Lower lobe of right lung (tissue), 2 donors: ENCODE measurements at regions not wholly inside any gene's neighbourhood (a gene's known extent, or its start where the extent isn't known, plus 50 kb on each side); places are given as distances from the start of the nearest gene placed in this dataset.

Experiments used
- ATAC-seq, 2 donors: fragments of 200-7000 bp; cut with Tn5 transposase; one replicate each; pipeline ENCODE4 v1.9.1; 2020 to 2022; ENCODE audit warnings: mild to moderate bottlenecking in 2 of 2, moderate library complexity in 2 of 2
- DNase-seq: peaks from one replicate; pipeline ENCODE4 v3.0.0-alpha.2; 2020
- H3K27ac ChIP-seq: fragments of 200-600 bp; one replicate; pipeline ENCODE4 v1.8.0; 2022
- H3K27me3 ChIP-seq: fragments of 200-600 bp; one replicate; pipeline ENCODE4 v1.8.0; 2022; ENCODE audit warnings: low read depth
- H3K36me3 ChIP-seq: fragments of 200-600 bp; one replicate; pipeline ENCODE4 v1.8.0; 2022; ENCODE audit warnings: mild to moderate bottlenecking
- H3K4me1 ChIP-seq: fragments of 200-600 bp; one replicate; pipeline ENCODE4 v1.8.0; 2022
- H3K4me3 ChIP-seq: fragments of 200-600 bp; one replicate; pipeline ENCODE4 v1.8.0; 2022; ENCODE audit warnings: mild to moderate bottlenecking
- H3K9me3 ChIP-seq: fragments of 200-600 bp; one replicate; pipeline ENCODE4 v1.8.0; 2022
- CTCF ChIP-seq: fragments of 200-600 bp; IDR thresholded peaks from one replicate; pipeline ENCODE4 v1.8.0; 2022; ENCODE audit warnings: antibody characterized with exemption, mild to moderate bottlenecking
- intact Hi-C: fragments of 100-400 bp; cut with DNase I; formaldehyde crosslinking; loops from one replicate; pipeline ENCODE4 v1.11.0; 2022
- donor health status: DM: no; HTN: yes; CAD: no; lungs with severe emphysema.

GRCh38 chr3:177441813-177442646, 244.7 kb upstream of the TBL1XR1 start:
- Histone ChIP-seq H3K27ac (peak overlapping the region; percentile 5), H3K4me1 (peaks cover 11% of the 10 kb centered on the region), H3K27me3 (no peaks in the 10 kb centered on the region), H3K4me3 (no peak overlapping the region), H3K9me3 (no peaks in the 10 kb centered on the region), H3K36me3 (no peaks in the 10 kb centered on the region)
- no peak for DNase-seq
- ATAC-seq = peak; percentile 26 to 45
- intact Hi-C loops = no loop called here
- TF ChIP-seq CTCF = no peak

- Histone ChIP-seq H3K4me3 (no peak overlapping the region), H3K36me3 (no peaks in the 10 kb centered on the region), H3K27ac (no peak overlapping the region), H3K27me3 (no peaks in the 10 kb centered on the region), H3K4me1 (peaks cover 16% of the 10 kb centered on the region), H3K9me3 (no peaks in the 10 kb centered on the region)
- no peak for DNase-seq
- peak; percentile 39 to 83 for ATAC-seq
- TF ChIP-seq CTCF = no peak
- intact Hi-C loops = no loop called here
Observed at GRCh38 chr3:177443469-177443868, 246.2 kb upstream of the TBL1XR1 start.

GRCh38 chr3:177444696-177445095, 247.4 kb upstream of the TBL1XR1 start:
- ATAC-seq (no peak), DNase-seq (no peak)
- TF ChIP-seq CTCF = no peak
- Histone ChIP-seq H3K27ac (no peak overlapping the region), H3K4me3 (no peak overlapping the region), H3K36me3 (no peaks in the 10 kb centered on the region), H3K4me1 (peaks cover 26% of the 10 kb centered on the region), H3K27me3 (no peaks in the 10 kb centered on the region), H3K9me3 (no peaks in the 10 kb centered on the region)
- intact Hi-C loops = no loop called here

- Histone ChIP-seq H3K9me3 (no peaks in the 10 kb centered on the region), H3K36me3 (no peaks in the 10 kb centered on the region), H3K4me3 (no peak overlapping the region), H3K27me3 (no peaks in the 10 kb centered on the region), H3K27ac (no peak overlapping the region), H3K4me1 (peaks cover 31% of the 10 kb centered on the region)
- DNase-seq (no peak), ATAC-seq (no peak)
- intact Hi-C loops = no loop called here
- no peak for TF ChIP-seq CTCF
Observed at GRCh38 chr3:177445549-177445948, 248.3 kb upstream of the TBL1XR1 start.

GRCh38 chr3:177446165-177446601, 248.9 kb upstream of the TBL1XR1 start:
- Histone ChIP-seq H3K27ac (no peak overlapping the region), H3K4me3 (no peak overlapping the region), H3K9me3 (no peaks in the 10 kb centered on the region), H3K27me3 (no peaks in the 10 kb centered on the region), H3K4me1 (peaks cover 32% of the 10 kb centered on the region), H3K36me3 (no peaks in the 10 kb centered on the region)
- intact Hi-C loops = no loop called here
- ATAC-seq (peak in 1 of 2 donors; percentile 38), DNase-seq (no peak)
- no peak for TF ChIP-seq CTCF
